ENCODE measurements at regions not wholly inside any gene's neighbourhood (a gene's known extent, or its start where the extent isn't known, plus 50 kb on each side); places are given as distances from the start of the nearest gene placed in this dataset.
A peak's percentile ranks its signal among the peaks of the same experiment; 100 is the strongest.
"Not testable (repeated sequence)": the region's sequence is repeated elsewhere in the genome, so short reads cannot be mapped to it uniquely, and the experiment has no call there.

DNA sequence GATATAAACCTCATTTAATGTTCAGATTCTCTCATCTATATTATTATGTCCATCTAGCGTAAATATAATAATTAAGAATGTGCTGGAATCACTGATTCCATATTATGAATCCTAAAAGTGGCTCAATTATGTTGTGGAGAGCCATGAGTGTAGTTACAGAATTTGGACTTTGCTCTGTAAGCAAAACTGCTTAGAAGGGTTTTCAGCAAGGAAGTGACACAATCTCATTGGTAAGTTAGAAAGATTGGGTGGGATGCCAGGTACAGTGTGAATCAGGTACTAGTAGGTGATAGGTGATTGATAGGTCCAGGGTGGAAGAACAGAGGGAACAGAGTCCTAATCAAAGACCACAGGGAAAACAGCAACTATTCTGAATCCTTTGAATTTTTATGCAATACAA is 74.9 kb upstream of the ABLIM1 start:
- DNase-seq, result no peak

DNA sequence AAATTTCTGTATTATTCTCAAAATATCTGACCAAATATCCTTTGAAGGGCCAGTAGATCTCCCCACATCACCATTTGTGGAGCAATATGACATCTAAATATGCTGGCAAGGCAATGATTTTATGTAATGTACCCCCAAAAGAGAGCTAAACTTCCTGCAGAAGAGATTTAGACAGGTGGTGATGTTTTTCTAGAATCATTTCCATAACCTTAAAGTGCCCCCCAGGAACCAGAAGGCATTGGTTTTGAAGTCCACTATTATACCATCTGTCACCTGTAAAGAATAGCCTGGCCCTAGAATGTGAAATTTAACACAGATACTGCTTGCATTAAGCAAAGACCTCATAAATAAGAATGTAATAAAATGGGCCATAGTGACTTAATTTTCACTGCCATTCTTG is 77.9 kb upstream of the ABLIM1 start:
- DNase-seq, result no peak

- no peak for DNase-seq
Observed at GRCh38 chr10:114743521-114744231, 77.9 kb upstream of the FHIP2A start.

GRCh38 chr10:114746531-114746930 is 75.0 kb upstream of the FHIP2A start:
- DNase-seq, result no peak

DNA sequence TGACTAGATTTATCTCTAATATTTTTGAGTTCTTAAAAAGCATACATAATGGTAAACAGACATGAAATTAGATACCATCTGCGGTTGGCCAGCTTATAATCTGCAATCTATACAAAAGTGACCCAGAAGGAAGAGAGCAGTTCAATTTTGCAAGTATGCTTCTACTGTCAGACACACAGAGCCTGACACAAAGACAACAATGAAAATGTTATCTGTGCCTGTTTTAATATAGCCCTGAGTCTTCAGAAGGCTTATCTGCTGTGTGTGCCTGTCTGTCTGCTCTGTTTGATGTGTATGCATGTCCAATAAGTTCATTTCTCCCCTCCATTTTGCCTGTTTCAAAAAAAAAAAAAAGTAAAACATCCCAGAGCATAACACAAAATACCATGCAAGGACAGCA is 73.3 kb upstream of the FHIP2A start:
- DNase-seq, result no peak

- DNase-seq, result peak; percentile 62
Observed at GRCh38 chr10:114749014-114749413, 72.6 kb upstream of the FHIP2A start.

DNA sequence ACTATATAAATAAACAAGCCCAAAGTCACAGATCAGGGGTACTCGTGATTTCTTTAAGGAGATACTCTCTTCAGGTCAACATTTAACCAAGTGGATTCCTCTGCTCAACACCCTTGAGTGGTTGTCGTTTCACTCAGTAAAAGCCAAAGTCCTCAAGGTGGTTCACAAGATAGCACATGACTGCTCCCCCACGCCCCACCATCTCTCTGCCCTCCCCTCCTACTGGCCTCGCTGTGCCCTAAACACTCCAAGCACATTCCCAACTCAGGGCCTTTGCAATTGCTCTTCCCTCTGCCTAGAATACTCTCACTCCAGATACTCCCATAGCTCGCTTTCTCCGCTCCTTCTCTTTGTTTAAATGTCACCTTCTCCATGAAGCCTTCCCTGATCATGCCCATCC is 72.1 kb upstream of the FHIP2A start:
- DNase-seq, result peak; percentile 39

DNA sequence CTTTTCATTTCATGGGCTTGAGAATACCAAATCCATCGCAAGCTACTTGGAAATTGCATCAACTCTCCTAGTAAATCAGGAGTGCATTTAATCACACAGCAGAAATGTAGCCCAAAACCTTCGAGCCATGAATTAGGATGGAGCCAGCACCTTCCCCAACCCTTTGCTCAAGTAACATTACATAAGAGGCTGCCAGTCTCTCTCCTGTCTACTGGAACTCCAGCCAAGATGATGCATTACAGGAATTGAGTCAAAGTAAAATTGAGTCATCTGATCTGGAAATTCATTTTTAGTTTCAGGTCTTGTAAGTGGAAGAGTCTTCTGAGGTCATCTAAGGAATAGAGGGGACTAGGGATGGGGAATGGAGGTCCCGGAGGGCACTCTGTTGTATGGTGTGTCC is 69.7 kb upstream of the FHIP2A start:
- DNase-seq, result no peak

DNA sequence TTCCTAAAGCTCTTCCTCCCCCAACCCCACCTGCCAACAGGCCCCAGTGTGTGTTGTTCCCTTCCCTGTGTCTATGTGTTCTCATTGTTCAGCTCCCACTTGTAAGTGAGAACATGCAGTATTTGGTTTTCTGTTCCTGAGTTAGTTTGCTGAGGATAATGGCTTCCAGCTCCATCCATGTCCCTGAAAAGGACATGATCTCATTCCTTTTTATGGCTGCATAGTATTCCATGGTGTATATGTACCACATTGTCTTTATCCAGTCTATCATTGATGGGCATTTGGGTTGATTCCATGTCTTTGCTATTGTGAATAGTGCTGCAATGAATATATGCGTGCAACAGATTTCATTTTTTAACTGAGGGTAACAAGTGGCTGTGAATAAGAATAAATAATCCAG is 69.0 kb upstream of the FHIP2A start:
- DNase-seq, result not testable (repeated sequence)

- no peak for DNase-seq
Observed at GRCh38 chr10:114753126-114753525, 68.5 kb upstream of the FHIP2A start.

- no peak for DNase-seq
Observed at GRCh38 chr10:114754445-114755320, 66.9 kb upstream of the FHIP2A start.

DNA sequence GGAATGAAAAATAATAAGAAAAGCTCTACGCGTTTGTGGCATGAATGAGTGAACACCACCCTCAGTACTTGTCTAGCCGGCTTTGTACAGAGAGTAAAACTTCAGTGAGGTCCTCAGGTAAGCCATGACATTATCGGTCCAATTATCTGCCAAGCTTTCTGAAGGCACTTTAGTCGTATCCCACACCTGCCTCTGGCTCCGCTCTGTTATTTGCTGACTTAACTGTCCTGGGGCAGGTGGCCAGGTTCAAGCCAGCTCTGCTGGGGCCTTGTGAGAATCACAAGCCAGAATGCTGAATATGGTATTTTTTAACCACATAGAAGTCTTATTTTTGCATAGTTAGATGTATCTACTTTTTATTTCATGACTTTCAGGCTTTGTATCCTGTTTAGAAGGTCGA is 66.0 kb upstream of the FHIP2A start:
- DNase-seq, result no peak

- DNase-seq, result no peak
Observed at GRCh38 chr10:114758331-114758730, 63.2 kb upstream of the FHIP2A start.

DNA sequence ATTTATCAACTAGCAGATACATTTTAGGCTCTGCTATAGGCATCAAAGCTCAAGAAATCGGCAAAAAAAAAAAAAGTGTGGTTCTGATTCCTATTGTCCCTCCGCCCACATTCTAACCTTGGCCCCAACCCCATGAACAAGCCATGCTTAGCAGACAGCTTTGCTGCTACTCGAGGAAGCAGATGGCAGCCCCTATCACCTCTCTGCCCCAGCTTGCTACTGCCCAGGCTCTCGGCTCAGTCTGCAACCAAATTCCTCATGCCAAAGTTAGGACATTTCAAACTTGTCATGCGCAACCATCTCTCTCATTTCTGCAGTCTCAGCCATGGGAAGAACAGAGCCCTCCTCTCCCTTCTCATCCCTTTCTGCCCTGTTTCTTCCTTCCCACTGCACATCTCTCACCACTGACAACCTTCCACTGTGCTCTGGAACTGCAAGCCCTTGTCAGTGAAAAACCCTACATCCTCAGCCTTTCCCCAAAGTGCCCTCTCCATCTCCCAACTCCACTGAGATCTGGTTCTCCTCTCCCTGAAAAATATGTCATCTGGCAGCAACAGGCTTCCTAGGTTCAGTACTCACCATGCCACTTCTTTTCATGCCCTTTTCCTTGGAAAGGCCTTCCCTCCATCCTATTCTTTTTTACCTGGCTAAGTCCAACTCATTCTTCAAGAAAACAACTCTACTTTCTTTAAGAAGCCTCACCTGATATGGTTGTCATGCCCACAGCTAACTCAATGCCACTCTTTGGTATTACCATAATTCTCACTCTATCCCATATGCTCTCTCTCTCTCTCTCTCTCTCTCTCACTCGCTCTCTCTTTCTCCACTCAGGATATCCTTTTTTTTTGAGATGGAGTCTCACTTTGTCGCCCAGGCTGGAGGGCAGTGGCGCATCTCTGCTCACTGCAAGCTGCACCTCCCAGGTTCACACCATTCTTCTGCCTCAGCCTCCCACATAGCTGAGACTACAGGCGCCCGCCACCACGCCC is 60.1 kb upstream of the FHIP2A start:
- no peak for DNase-seq

DNA sequence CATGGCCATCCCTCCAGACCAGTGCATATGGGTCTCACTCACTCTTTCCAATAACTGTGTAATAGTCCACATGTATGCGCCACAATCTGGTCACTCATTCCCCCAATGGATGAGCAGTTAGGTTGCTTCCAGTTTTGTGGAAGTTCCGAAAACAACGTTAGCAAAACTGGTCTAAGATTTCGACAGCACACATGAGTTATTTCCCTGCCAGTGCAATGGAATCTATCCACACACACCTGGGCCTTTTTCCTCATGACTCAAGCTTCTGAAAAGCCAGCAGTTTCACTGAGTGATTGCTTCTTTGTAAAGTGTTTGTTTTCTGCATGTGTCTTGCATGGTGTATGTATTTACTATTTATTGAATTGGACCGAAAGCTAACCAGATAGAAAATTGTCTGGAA is 58.8 kb upstream of the FHIP2A start:
- no peak for DNase-seq

- DNase-seq, result no peak
Observed at GRCh38 chr10:114764656-114765055, 56.9 kb upstream of the FHIP2A start.

DNA sequence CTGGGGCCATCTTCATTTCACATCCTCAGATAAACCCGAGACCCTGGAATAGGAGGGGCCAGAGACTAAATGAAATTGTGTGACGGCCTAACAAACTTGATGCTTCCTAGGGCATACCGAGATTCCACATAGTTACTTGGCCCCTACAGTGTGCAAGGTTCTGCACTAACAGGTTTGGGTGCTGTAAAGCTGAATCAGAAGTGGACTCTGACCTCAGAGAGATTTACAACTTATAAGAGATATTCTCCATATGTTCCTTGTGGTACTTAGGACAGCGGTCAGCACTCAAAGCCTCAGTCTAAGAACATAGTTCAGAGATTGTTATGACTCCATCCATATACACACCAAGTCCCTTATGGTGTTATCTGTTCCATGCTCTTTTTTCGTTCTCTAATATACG is 55.1 kb upstream of the FHIP2A start:
- no peak for DNase-seq

DNA sequence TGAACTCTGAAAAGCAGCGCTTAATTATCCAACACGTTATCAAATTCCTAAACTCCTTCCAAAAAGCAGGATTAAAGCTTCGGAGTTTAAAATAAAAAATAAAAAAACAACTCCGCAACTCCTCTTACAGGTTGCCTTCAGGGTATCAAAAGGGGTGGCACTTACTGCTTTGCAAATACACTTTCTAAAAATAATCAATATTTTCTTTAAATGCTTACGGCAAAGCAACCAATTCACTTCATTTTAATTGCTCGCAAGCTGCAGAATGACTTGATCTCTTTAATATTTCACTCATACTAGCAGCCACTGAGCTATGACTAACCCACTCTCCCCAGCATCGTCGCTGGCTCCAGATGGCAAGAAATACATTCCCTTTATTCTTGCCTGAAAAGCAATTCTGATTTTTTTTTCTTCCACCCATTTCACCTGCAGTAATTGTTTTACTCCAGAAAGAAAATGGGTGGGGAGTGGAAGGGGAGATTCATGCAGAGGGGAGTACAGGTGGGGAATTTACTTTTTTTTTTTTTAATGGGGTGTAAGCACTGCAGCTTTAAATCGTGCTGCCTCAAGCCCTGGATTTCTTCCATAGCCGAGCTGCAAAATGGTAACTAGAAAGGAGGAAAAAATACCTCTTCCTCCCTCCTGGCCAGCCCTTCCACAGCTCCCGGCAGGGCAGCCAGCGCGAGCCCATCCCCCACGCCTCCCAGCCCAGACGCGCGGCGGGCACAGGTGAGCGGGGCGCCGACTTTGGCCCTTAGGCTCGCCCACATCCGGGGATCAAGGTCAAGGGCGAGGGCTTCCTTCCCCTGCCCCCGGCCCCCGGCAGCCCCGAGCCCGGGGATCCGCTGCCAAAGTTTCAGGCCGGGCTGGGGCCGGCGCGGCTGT is 54.2 kb upstream of the FHIP2A start:
- no peak for DNase-seq

- DNase-seq, result no peak
Observed at GRCh38 chr10:114767986-114768821, 53.4 kb upstream of the FHIP2A start.

DNA sequence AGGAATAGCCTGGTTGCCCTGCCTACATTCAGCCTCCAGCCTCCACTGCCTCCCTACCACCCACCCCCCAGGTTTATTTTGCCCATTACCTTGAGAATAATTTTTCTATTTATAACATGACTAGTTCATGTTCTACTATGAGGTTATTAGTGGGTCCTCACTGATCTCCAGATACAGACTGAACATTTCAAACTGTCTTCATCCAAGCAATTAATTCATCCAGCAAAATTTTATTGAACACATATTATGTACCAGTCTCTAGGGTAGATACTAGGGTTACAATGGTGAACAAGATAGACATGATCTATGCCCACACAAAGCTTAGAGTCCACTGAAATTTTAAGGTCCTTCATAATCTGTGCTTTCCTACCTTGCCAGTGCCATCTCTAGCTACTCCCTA is 51.6 kb upstream of the FHIP2A start:
- no peak for DNase-seq

DNA sequence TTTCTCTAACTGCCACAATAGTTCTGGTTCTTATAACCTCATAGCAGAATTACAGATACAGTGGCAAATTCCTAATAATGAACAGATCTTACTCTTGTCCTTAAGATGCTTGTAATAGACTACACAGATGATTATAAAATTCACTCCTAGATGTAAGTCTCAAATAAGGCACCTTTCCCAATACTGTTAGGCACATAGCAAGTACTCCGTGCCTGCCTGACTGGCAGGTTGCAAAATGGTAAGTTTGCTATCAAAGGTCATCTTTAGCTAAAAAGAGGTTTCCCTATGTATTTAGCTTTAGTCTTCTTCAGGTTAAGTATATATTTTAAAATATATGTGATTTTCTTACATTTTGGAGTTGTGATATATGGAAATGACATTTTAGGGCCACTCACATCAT is 50.4 kb upstream of the FHIP2A start:
- no peak for DNase-seq

Data from GDM1 (cell line).